ENCODE measurements at regions not wholly inside any gene's neighbourhood (a gene's known extent, or its start where the extent isn't known, plus 50 kb on each side); places are given as distances from the start of the nearest gene placed in this dataset.

DNA sequence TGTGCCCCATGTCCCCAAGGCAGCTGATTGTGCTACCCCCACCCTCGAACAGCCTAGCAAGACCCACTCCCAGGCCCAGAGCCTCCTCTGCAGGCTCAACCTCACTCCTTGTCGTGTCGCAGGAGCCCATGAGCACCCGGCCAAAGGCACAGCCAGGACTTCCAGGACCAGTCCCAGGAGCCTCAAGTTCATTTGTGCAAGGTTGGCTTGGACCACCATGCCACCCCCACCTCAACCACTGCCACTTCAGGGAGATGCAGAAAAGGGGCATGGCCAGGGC, 54.4 kb upstream of the KRTAP11-1 start:
- Histone ChIP-seq H3K4me3 (ENCODE audit: low read depth, low read length) (no peak overlapping the region), H3K9me3 (no peaks in the 10 kb centered on the region), H3K4me1 (no peaks in the 10 kb centered on the region), H3K27me3 (replicated peaks; ENCODE audit: control insufficient read depth, insufficient read depth, low read length) (no peaks in the 10 kb centered on the region), H3K36me3 (ENCODE audit: control insufficient read depth, insufficient read depth, low read length) (no peaks in the 10 kb centered on the region)
- no peaks in the 10 kb centered on the region for H3K4me1 Mint-ChIP-seq (ENCODE audit: low read depth, unreplicated experiment)
- no peaks in the 10 kb centered on the region for H3K36me3 Mint-ChIP-seq (ENCODE audit: insufficient read depth, unreplicated experiment)
- TF ChIP-seq, protein P1, sequence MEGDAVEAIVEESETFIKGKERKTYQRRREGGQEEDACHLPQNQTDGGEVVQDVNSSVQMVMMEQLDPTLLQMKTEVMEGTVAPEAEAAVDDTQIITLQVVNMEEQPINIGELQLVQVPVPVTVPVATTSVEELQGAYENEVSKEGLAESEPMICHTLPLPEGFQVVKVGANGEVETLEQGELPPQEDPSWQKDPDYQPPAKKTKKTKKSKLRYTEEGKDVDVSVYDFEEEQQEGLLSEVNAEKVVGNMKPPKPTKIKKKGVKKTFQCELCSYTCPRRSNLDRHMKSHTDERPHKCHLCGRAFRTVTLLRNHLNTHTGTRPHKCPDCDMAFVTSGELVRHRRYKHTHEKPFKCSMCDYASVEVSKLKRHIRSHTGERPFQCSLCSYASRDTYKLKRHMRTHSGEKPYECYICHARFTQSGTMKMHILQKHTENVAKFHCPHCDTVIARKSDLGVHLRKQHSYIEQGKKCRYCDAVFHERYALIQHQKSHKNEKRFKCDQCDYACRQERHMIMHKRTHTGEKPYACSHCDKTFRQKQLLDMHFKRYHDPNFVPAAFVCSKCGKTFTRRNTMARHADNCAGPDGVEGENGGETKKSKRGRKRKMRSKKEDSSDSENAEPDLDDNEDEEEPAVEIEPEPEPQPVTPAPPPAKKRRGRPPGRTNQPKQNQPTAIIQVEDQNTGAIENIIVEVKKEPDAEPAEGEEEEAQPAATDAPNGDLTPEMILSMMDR (IDR thresholded peaks at IDR 0.05; ENCODE audit: insufficient read depth in 1 of 2, low read depth in 1 of 2, low read length in 1 of 2, severe bottlenecking in 1 of 2, unreplicated experiment in 1 of 2) = no peak
- intact Hi-C loops (cut with micrococcal nuclease; ENCODE audit: unreplicated experiment) = no loop called here
- no peaks in the 10 kb centered on the region for H3K9me3 Mint-ChIP-seq (ENCODE audit: unreplicated experiment)
- no peak for DNase-seq
- H3K4me3 Mint-ChIP-seq (ENCODE audit: unreplicated experiment) = no peak overlapping the region
- peaks cover 8% of the 10 kb centered on the region for H3K27me3 Mint-ChIP-seq (ENCODE audit: insufficient read depth, unreplicated experiment)
- no peak overlapping the region for H3K27ac Mint-ChIP-seq (ENCODE audit: unreplicated experiment)
- BruUV-seq (replicated peaks) = no TSS peak
- ChIA-PET POLR2A (no interaction called here), CTCF (no interaction called here)

DNA sequence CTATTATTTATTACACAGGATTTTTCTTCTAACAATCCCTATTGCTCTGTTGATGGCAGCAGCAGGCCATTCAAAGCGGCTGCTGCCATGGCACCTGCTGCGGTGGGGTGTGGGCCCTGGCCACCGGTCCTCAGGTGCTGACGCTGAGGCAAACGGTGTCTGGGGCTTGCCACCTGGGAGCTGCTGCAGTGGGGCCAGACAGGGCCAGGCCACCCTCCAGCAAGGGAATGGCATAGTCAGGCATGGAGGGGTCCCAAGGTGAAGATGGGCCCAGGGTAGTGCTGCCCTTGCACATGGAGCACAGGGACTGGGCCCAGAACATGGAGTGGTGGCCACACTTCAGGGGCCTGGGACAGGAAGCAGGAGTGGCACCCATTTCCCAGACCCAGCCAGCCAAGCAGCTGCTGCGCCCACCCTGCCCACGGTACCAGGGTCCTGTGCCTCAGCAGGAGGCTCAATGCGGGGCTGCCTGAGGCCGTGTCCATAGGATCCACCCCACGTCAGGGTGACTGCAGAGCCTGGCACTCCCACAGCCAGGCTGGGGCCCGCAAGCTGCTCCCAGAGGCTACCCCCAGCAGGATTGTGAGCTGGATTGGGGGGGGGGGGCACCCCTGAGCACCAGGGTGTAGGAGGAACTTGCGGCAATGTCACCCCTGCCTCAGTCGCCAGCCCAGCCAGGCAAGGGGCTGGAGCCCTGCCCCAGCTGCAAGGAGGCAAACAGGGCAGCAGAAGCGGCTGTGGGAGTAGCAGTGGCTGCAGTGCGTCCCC, 53.9 kb upstream of the KRTAP11-1 start:
- H3K4me1 ChIP-seq = no peaks in the 10 kb centered on the region
- no peaks in the 10 kb centered on the region for H3K9me3 Mint-ChIP-seq (ENCODE audit: unreplicated experiment)
- ChIA-PET CTCF (no interaction called here), POLR2A (no interaction called here)
- intact Hi-C loops (cut with micrococcal nuclease; ENCODE audit: unreplicated experiment) = no loop called here
- H3K9me3 ChIP-seq = no peaks in the 10 kb centered on the region
- H3K4me3 Mint-ChIP-seq (ENCODE audit: unreplicated experiment) = no peak overlapping the region
- H3K36me3 Mint-ChIP-seq (ENCODE audit: insufficient read depth, unreplicated experiment) = no peaks in the 10 kb centered on the region
- no TSS peak for BruUV-seq (replicated peaks)
- H3K27ac Mint-ChIP-seq (ENCODE audit: unreplicated experiment) = no peak overlapping the region
- DNase-seq = no peak
- H3K36me3 ChIP-seq (ENCODE audit: control insufficient read depth, insufficient read depth, low read length) = no peaks in the 10 kb centered on the region
- no peak overlapping the region for H3K4me3 ChIP-seq (ENCODE audit: low read depth, low read length)
- no peaks in the 10 kb centered on the region for H3K4me1 Mint-ChIP-seq (ENCODE audit: low read depth, unreplicated experiment)
- TF ChIP-seq, protein P1 (IDR thresholded peaks at IDR 0.05; ENCODE audit: insufficient read depth in 1 of 2, low read depth in 1 of 2, low read length in 1 of 2, severe bottlenecking in 1 of 2, unreplicated experiment in 1 of 2) = no peak
- H3K27me3 Mint-ChIP-seq (ENCODE audit: insufficient read depth, unreplicated experiment) = peaks cover 8% of the 10 kb centered on the region
- H3K27me3 ChIP-seq (replicated peaks; ENCODE audit: control insufficient read depth, insufficient read depth, low read length) = no peaks in the 10 kb centered on the region

DNA sequence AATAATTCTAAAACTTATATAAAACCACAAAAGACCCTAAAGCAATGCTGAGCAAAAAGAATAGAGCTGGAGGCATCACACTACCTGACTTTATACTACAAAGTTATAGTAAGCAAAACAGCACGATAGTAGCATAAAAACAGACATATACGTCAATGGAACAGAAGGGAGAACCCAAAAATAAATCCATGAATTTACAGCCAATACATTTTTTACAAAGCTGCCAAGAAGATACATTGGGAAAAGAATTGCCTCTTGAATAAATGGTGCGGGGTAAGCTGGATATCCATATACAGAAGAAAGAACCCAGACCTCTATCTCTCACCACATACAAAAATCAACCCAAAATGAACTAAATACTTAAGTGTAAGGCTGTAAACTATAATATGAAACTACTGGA, 51.3 kb upstream of the KRTAP11-1 start:
- H3K9me3 ChIP-seq = no peaks in the 10 kb centered on the region
- BruUV-seq (replicated peaks) = no TSS peak
- peaks cover 4% of the 10 kb centered on the region for H3K9me3 Mint-ChIP-seq (ENCODE audit: unreplicated experiment)
- no peaks in the 10 kb centered on the region for H3K36me3 ChIP-seq (ENCODE audit: control insufficient read depth, insufficient read depth, low read length)
- H3K36me3 Mint-ChIP-seq (ENCODE audit: insufficient read depth, unreplicated experiment) = no peaks in the 10 kb centered on the region
- no peaks in the 10 kb centered on the region for H3K4me1 Mint-ChIP-seq (ENCODE audit: low read depth, unreplicated experiment)
- no peaks in the 10 kb centered on the region for H3K4me1 ChIP-seq
- intact Hi-C loops (cut with micrococcal nuclease; ENCODE audit: unreplicated experiment) = no loop called here
- ChIA-PET CTCF (no interaction called here), POLR2A (no interaction called here)
- no peak overlapping the region for H3K27ac Mint-ChIP-seq (ENCODE audit: unreplicated experiment)
- no peaks in the 10 kb centered on the region for H3K27me3 ChIP-seq (replicated peaks; ENCODE audit: control insufficient read depth, insufficient read depth, low read length)
- TF ChIP-seq, protein P1 (IDR thresholded peaks at IDR 0.05; ENCODE audit: insufficient read depth in 1 of 2, low read depth in 1 of 2, low read length in 1 of 2, severe bottlenecking in 1 of 2, unreplicated experiment in 1 of 2) = no peak
- no peak for DNase-seq
- peaks cover 8% of the 10 kb centered on the region for H3K27me3 Mint-ChIP-seq (ENCODE audit: insufficient read depth, unreplicated experiment)
- H3K4me3 Mint-ChIP-seq (ENCODE audit: unreplicated experiment) = no peak overlapping the region
- H3K4me3 ChIP-seq (ENCODE audit: low read depth, low read length) = no peak overlapping the region
